ACHN (cell line): ENCODE measurements at regions not wholly inside any gene's neighbourhood (a gene's known extent, or its start where the extent isn't known, plus 50 kb on each side); places are given as distances from the start of the nearest gene placed in this dataset.

ENCODE experiments used
- DNase-seq: peaks from one replicate; pipeline ENCODE4 v3.0.0-alpha.2; 2015
- in situ Hi-C: cut with HindIII; loops from 2 replicates; pipeline ENCODE4 v1.10.0; 2017; ENCODE audit warnings: low sequenced_read_pairs, low pct_ligation_motif_present, low pct_unique_long_range_greater_than_20kb

DNA sequence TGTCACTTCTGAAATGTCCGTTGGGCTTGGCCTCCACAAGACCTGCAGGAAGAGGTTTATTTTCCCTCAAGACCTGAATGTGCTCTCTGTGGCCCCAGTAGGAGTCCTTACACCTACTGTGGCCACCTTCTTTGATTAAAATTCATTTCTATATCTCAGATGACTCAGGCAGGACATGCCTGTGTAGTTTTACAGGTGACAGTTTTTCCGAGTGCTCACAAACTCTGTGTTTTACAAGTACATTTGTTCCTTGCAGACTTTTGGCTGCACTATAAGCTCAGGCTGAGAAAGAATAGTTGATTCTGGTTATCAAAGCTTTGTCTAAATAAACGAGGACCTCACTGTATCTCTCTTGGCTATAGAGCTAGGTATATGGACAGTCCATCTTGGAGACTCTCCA, 257.1 kb downstream of the MAP2K4 start:
- in situ Hi-C loops = no loop called here
- DNase-seq = no peak

DNA sequence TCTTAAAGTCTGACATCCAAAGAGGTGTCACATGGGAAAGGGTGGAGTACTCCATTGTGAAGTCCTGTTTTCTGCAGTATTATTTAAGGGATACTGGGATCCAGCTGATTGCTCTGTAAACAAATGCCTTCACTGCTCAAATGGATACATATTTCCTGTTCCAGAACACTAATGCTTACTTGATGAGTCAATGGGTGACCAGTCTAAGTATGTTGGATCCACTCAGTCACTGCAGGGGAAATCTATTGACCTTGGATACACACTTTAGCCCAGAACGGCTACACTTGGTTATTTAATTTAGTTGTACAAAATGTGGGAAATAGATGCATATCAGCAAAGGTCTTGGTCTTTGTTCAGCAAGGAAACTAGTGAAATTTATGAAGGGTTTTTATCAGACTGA, 261.4 kb downstream of the MAP2K4 start:
- DNase-seq = no peak
- in situ Hi-C loops = no loop called here

DNA sequence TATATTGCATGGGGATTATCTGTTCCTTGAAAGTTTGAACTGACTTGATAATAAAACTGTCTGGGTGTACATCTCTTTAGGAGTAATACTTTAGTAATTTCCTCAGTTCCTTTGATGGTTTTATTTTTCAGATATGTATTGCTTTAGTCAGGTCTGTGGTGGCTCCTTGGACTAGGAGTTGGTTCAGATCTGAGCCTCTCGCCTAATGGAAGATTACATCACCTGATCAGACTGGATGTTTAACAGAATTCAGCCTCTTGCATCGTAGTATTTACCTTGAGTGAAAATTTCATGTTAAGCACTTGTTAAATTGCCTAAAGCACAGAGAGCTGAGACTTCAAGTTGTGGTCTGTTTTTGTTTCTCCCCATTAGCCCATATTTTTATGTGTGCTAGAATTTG, 267.3 kb downstream of the MAP2K4 start:
- in situ Hi-C loops = no loop called here
- DNase-seq = no peak

DNA sequence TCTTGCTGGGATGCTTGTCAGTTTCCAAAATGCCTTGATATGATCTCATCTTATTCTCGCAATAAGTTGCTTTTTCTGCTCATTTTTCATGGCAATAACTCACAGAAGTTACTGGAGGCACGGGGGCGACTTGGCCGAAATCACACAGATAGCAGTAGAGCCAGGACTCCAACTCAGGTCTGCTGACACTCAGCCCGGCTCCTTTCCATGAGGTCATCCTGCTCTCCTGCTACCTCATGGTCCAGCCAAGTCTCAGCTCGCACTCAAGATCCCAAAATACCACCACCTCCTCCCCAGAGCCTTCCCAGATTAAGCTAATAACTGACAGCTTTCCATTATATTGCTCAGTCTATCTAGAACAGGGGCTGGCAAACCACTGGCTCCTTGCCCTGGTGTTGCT, 269.5 kb downstream of the MAP2K4 start:
- in situ Hi-C loops = no loop called here
- DNase-seq = no peak

DNA sequence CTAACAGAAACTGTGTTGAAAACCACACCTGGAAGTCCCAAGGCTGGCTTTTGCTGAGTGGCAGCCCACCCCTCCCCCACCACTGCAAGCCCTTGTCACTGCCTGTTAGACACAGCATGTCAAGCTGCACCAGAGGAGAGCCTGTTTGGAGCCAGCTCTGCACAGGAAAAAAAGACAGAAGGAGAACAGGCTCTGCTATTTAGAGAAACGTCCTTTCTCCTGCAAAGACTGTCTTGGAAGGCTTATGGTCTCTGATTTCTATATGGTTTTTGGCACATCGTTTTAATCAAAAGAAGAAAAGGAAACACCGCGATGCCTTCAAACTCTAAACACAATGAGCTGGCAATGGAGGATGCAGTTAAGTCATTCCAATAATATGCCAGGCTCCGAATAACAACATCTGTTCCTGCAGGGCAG, 275.5 kb downstream of the MAP2K4 start:
- in situ Hi-C loops = no loop called here
- no peak for DNase-seq

- in situ Hi-C loops = no loop called here
- no peak for DNase-seq
These were observed 280.9 kb downstream of the MAP2K4 start for GRCh38 chr17:12301551-12301950.

DNA sequence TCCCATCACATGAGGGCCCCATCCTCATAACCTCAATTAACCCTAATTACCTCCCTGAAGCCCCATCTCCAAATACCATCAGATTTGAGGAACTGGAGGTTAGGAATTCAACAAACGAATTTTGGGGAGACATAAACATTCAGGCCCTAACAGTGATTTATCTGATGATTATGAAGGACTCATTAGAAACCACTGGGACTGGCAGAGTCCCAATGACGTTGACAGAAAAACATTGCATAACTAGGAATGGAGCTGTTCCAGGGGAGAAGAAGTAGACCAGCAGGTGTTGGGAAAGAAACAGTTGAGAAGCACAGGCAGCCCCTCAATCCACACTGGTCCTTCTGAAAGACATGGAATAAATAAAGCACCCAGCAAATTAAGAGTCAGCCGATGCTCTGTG, 282.0 kb downstream of the MAP2K4 start:
- in situ Hi-C loops = no loop called here

DNA sequence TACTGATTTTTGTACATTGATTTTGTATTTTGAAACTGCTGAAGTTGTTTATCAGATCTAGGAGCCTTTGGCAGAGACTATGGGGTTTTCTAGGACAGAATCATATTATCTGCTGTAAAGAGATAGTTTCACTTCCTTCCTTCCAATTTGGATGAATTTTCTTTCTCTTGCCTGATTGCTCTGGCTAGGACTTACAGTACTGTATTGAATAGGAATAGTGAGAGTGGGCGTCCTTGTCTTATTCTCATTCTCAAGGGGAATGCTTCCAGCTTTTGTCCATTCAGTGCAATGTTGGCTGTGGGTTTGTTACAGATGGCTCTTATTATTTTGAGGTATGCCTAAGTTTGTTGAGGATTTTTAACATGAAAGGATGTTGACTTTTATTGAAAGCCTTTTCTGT, 290.1 kb downstream of the MAP2K4 start:
- in situ Hi-C loops = no loop called here
- DNase-seq = no peak

More for the DNA sequence above, 282.0 kb downstream of the MAP2K4 start:
- DNase-seq = no peak

GRCh38 chr17:12312692-12313091, 292.0 kb downstream of the MAP2K4 start:
- in situ Hi-C loops = no loop called here
- no peak for DNase-seq

- DNase-seq = no peak
- in situ Hi-C loops = no loop called here
These were observed 293.1 kb downstream of the MAP2K4 start for GRCh38 chr17:12313786-12314185.

GRCh38 chr17:12316021-12316420, 295.3 kb downstream of the MAP2K4 start:
- in situ Hi-C loops = no loop called here

GRCh38 chr17:12318571-12319266, 298.0 kb downstream of the MAP2K4 start:
- in situ Hi-C loops = no loop called here
- DNase-seq = no peak

More at GRCh38 chr17:12316021-12316420, 295.3 kb downstream of the MAP2K4 start:
- DNase-seq = no peak

GRCh38 chr17:12320286-12320685, 299.6 kb downstream of the MAP2K4 start:
- in situ Hi-C loops = no loop called here
- no peak for DNase-seq

DNA sequence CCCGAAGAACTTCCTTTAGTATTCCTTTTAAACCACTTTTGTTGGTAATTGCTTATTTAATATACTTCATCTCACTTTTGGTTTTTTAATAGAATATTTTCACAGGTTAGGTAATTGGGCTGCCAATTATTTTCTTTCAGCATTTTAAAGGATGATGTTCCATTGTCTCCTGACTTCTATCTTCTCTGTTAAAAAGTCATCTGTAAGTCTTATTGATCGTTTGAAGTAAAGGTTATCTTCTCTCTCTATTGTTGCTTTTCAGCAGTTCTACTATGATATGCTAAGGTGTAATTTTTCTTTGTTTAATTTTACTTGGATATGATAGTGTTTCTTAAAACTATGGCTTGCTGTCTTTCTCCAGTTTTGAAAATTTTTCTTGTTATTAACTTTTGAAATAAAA, 307.5 kb downstream of the MAP2K4 start:
- in situ Hi-C loops = no loop called here

GRCh38 chr17:12330456-12330855, 309.8 kb downstream of the MAP2K4 start:
- in situ Hi-C loops = no loop called here
- no peak for DNase-seq

More for the DNA sequence above, 307.5 kb downstream of the MAP2K4 start:
- DNase-seq = no peak

DNA sequence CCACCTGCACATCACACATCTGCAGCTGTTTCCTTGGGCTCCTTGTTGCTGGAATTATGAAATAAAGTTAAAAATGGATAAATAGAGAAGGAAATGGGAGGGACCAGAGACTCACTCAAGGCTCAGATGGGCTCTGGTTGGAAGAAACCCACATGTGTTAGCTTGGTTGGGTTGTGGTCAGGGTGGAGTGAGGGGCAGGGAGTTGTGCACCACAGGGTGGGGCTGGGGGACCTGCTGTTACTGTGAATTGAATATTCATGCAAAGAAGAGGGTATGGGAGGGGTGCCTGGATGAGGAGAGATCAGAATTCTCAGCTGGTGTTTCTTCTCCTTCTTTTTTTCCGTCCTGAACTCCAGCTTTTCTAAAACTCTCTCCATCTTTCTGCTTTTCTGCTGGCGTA, 320.7 kb downstream of the MAP2K4 start:
- in situ Hi-C loops = no loop called here
- DNase-seq = no peak

DNA sequence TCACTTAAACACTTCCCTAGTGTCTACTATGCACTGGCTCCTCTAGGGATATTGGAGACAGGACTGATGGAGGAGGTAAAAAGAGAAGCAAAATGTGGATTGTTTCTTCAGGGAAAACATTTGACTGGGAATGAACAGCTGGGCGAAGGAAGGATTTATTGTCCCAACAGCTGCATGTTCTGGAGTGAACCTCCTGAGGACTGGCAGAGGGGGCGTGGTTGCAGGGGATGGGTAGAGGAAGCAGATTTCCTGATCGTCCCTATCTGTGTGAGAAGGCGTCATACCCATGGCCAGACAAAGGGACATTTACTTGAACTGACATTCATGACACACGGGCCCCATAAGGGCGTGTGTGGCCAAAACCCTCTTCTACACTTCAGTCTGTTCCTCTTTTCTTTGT, 321.5 kb downstream of the MAP2K4 start:
- in situ Hi-C loops = no loop called here
- no peak for DNase-seq

GRCh38 chr17:12342609-12343435, 322.1 kb downstream of the MAP2K4 start:
- in situ Hi-C loops = no loop called here
- DNase-seq = peak; percentile 34

- DNase-seq = no peak
- in situ Hi-C loops = no loop called here
These were observed 317.2 kb upstream of the MYOCD start for GRCh38 chr17:12348476-12348875.

- in situ Hi-C loops = no loop called here
- DNase-seq = no peak
These were observed 316.4 kb upstream of the MYOCD start for GRCh38 chr17:12349297-12349696.
